DMS 273 (cell line): ENCODE measurements at regions not wholly inside any gene's neighbourhood (a gene's known extent, or its start where the extent isn't known, plus 50 kb on each side); places are given as distances from the start of the nearest gene placed in this dataset.
"Not testable (repeated sequence)": the region's sequence is repeated elsewhere in the genome, so short reads cannot be mapped to it uniquely, and the experiment has no call there.

Experiments used
- DNase-seq: peaks from one replicate; lab custom pipeline; 2025; ENCODE audit not compliant: unreplicated experiment; lab: John Stamatoyannopoulos, UW

DNA sequence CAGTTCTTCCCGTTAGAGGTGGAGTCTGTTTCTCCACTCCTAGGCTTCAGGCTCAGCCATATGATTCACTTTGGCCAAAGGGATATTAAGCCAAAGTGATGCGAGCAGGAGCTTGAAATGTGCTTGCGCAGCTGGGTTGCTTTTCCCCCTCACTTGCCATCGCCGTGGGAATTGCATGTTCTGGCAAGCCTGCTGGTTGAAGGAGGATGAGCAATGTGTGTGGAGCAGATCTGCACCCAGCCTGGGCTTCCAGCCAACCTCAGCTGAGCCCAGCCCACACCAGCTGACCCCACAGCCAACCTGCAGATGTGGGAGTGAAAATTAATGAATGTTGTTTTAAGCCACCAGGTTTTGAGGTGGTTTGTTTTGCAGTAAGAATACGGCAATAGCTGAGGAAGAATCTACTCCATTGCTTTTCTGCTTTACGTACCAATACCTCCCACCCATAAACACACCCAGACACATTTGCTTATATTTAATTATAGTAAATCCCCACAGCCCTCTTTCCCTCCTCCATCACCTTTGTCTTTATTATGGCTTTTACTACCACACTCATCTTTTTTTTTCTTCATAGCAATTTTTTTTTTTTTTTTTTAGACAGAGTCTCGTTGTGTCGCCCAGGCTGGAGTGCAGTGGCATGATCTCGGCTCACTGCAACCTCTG, 132.8 kb upstream of the FUNDC1 start:
- peak; percentile 97 for DNase-seq

DNA sequence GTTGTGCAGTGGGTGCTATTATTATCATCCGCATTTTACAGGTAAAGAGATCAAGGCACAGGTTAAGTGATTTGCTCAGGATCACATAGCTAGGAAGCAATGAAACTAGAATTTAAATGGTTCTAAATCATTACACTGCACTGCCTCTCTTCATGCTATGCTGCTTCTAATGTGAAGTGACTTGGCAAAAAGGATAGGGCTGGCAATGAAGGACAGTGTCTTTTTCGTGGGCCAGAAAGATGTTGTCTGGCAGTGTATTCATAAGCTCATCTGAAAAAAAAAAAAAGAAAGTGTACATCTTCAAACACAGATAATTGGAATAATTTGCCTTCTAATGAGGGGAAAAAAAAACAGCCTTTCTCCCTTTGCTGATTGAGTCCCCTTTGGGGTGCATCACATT, 132.2 kb upstream of the FUNDC1 start:
- DNase-seq: peak; percentile 37

- DNase-seq: no peak
Observed at GRCh38 chrX:44669626-44670025, 127.0 kb upstream of the FUNDC1 start.

DNA sequence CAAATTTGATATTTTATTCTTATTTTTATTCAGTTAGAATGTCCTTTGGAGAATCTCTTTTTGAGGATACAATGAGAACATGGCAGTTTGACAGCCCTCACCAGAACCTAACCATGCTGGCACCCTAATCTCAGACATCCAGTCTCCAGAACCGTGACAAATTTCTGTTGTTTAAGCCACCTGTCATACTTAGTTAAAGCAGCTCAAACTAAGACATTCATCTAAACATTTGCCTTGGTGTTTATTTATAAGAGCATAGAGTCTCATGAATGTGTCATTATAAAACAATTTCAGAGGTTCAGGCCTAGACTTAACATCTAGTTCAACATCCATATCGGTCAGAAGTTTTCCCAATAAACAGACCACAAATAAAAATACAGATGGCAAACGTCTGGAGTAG, 125.1 kb upstream of the FUNDC1 start:
- DNase-seq: peak; percentile 8

DNA sequence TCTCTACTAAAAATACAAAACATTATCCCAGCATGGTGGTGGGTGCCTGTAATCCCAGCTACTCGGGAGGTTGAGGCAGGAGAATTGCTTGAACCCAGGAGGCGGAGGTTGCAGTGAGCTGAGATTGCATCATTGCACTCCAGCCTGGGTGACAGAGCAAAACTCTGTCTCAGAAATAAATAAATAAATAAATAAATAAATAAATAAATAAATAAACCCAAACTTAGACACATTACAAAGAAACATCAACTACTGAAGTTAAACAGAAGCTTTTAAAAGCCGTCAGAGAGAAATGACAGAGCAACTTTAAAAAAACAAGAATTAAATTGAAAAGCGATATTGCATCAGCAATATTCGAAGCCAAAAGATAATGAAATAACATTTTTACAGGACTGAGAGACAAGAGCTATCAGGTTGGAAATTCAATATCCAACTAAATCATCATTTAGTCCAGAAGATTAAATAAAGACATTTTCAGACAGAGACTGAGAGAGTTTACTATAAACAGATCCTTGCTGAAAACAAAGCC, 115.1 kb upstream of the FUNDC1 start:
- DNase-seq: not testable (repeated sequence)

DNA sequence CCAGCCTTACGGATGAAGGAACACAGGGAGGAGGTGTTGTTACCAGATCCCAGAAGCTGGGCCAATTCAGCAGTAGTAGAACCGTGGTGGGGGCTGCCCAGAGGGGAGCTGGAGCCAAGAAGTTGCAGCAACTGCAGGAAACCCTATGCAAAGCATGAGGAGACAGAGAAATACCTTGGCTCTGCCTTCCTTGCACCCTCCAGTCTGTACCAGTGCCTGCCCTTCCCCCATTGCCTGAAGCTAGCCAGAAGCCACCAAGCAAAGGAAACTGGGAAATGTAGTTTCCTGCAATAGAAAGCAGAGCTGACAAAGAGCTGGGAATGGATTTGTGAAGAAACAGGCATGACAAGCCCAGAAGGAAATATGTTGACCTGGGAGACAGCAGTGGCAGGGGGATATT, 108.7 kb upstream of the FUNDC1 start:
- peak; percentile 17 for DNase-seq

DNA sequence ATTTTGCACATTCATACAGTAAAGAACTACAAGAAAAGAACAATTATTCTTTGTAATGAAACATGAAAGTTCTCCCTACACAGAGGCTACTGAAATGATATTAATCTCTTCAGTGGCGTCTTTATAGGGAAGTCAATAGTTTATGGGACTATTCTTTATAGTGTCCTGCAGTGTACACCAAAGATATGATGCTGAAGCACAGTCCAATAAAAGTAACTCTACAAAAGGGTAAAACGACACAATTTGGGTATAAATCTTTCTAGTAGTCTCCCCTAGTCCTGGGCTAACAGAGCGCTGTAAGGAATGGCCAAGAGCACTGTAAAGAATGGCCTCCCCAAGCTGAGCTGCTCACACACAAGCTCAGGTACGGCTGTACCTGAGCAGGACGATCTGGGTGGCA, 101.1 kb upstream of the FUNDC1 start:
- no peak for DNase-seq

DNA sequence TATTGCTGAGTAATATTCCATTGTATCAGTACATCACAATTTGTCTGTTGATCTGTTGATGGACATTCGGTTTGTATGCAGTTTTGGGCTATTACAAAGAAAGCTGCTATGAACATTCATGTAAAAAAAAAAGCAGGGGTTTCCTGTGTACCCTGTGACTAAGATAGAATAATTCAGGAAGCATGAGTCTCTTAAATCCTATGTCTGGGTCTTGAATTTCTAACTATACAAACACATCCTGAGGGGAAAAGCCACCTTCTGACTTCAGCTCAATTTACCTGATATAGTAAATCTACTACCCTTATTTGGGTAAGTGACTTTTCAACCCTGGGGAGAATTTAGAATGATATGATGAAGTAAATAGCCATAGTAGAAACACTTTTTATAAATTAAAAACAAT, 94.6 kb upstream of the FUNDC1 start:
- no peak for DNase-seq

- no peak for DNase-seq
Observed at GRCh38 chrX:44621078-44621477, 78.4 kb upstream of the FUNDC1 start.

DNA sequence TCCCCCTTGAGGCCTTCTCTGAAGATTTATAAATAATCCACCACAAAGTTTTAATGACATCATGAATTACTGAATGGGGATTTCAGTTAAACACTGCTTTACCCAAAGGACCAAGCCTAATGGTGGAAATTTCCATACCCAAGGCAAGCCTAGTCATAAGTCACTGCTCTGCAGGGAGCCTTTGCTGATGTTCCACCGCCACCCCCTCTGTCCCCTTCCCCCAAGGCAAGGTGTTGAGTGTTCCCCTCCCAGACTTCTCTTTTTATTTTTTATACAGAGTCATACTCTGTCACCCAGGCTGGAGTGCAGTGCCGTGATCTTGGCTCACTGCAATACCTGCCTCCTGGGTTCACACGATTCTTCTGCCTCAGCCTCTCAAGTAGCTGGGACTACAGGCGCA, 76.4 kb upstream of the FUNDC1 start:
- no peak for DNase-seq

GRCh38 chrX:44596277-44596676, 53.6 kb upstream of the FUNDC1 start:
- DNase-seq: no peak
